ENCODE measurements at regions not wholly inside any gene's neighbourhood (a gene's known extent, or its start where the extent isn't known, plus 50 kb on each side); places are given as distances from the start of the nearest gene placed in this dataset.

- TF ChIP-seq, protein P1, sequence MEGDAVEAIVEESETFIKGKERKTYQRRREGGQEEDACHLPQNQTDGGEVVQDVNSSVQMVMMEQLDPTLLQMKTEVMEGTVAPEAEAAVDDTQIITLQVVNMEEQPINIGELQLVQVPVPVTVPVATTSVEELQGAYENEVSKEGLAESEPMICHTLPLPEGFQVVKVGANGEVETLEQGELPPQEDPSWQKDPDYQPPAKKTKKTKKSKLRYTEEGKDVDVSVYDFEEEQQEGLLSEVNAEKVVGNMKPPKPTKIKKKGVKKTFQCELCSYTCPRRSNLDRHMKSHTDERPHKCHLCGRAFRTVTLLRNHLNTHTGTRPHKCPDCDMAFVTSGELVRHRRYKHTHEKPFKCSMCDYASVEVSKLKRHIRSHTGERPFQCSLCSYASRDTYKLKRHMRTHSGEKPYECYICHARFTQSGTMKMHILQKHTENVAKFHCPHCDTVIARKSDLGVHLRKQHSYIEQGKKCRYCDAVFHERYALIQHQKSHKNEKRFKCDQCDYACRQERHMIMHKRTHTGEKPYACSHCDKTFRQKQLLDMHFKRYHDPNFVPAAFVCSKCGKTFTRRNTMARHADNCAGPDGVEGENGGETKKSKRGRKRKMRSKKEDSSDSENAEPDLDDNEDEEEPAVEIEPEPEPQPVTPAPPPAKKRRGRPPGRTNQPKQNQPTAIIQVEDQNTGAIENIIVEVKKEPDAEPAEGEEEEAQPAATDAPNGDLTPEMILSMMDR (IDR thresholded peaks at IDR 0.05) = no peak
- no peak for TF ChIP-seq POLR2A (IDR thresholded peaks at IDR 0.05)
Observed at GRCh38 chr9:108748776-108749175, 107.0 kb downstream of the ACTL7B start.

Measured in vagina (tissue), 2 donors.